Lower leg skin (tissue), 3 donors: ENCODE measurements at regions not wholly inside any gene's neighbourhood (a gene's known extent, or its start where the extent isn't known, plus 50 kb on each side); places are given as distances from the start of the nearest gene placed in this dataset.

Experiments
- POLR2A ChIP-seq, 2 donors: fragments of 450-650 bp; IDR thresholded peaks; one replicate each; pipeline ENCODE4 v1.6.1; 2016 to 2017; ENCODE audit warnings: antibody characterized with exemption in 2 of 2, mild to moderate bottlenecking in 1 of 2, moderate library complexity in 1 of 2
- TF ChIP-seq, protein P1 (sequence below), 3 donors: fragments of 450-650 bp; IDR thresholded peaks; one replicate each; pipeline ENCODE4 v1.5.1; 2016; ENCODE audit warnings: antibody characterized with exemption in 3 of 3, mild to moderate bottlenecking in 3 of 3, moderate library complexity in 2 of 3

DNA sequence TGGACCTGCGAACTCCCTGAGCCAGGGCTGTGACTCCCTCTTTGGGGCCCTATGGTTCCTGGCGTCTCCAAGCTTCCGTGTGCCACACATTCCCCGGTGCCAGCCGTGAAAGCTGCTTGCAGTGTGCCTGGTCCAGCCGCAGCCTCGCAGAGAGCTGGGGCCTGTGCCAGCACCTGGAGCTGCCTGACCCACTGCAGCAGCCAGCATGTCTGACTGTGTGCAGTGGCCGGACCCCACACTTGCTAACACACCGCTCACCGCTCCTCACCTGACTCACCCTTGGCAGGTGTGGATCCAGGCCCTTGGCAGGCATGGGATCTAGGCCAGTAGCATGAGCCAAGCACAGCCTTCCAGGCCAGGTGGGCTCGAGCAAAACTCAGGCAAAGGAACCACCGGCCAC lies 227.5 kb downstream of the OTOR start:
- TF ChIP-seq, protein P1, sequence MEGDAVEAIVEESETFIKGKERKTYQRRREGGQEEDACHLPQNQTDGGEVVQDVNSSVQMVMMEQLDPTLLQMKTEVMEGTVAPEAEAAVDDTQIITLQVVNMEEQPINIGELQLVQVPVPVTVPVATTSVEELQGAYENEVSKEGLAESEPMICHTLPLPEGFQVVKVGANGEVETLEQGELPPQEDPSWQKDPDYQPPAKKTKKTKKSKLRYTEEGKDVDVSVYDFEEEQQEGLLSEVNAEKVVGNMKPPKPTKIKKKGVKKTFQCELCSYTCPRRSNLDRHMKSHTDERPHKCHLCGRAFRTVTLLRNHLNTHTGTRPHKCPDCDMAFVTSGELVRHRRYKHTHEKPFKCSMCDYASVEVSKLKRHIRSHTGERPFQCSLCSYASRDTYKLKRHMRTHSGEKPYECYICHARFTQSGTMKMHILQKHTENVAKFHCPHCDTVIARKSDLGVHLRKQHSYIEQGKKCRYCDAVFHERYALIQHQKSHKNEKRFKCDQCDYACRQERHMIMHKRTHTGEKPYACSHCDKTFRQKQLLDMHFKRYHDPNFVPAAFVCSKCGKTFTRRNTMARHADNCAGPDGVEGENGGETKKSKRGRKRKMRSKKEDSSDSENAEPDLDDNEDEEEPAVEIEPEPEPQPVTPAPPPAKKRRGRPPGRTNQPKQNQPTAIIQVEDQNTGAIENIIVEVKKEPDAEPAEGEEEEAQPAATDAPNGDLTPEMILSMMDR (IDR thresholded peaks at IDR 0.05) = no peak
- TF ChIP-seq POLR2A (IDR thresholded peaks at IDR 0.05) = no peak
